ENCODE measurements at regions not wholly inside any gene's neighbourhood (a gene's known extent, or its start where the extent isn't known, plus 50 kb on each side); places are given as distances from the start of the nearest gene placed in this dataset.

DNA sequence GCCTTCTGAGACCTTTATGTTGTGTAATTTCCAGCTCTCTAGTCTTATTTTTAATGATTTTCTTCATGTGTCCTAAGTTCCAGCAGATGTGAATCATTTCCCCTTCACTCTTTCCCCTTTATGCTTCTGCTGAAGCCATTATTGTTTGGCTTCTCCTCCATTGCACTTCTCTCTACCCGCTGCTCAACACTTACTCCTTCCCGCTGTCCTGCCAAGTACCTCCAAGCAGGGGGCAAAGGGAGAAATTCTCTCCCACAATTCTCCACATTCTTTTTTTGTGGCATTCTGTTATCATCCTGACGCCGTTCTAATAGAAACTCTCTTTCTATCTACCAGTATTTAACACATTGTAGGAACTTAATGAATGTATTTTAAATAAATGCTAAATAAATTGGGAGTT lies 388.9 kb upstream of the TPK1 start:
- Mint-ChIP-seq H3K36me3 (no peaks in the 10 kb centered on the region), H3K4me1 (no peaks in the 10 kb centered on the region), H3K27me3 (no peaks in the 10 kb centered on the region), H3K4me3 (no peak overlapping the region), H3K9me3 (peaks cover 0 to 6% of the 10 kb centered on the region in 2 donors), H3K27ac (no peak overlapping the region)
- DNase-seq (no peak), ATAC-seq (replicated peaks) (no peak)

DNA sequence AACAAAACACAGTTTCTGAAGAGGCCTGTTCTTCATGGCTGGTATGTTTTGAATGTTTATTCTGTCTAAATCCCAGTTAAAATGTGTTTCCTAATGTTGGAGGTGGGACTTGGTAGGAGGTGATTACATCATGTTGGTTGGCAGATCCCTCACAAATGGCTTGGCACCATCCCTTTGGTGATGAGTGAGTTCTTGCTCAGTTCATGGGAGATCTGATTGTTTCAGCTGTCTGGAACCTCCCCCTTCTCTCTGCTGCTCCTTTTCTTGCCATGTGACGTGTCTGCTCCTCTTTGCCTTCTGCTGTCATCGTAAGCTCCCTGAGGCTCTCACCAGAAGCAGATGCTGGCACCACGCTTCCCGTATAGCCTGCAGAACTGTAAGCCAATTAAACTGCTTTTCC lies 383.6 kb upstream of the TPK1 start:
- H3K4me1 Mint-ChIP-seq, result no peaks in the 10 kb centered on the region
- H3K4me3 Mint-ChIP-seq, result no peak overlapping the region
- H3K27ac Mint-ChIP-seq, result no peak overlapping the region
- DNase-seq, result no peak
- H3K9me3 Mint-ChIP-seq, result peaks cover 0 to 6% of the 10 kb centered on the region in 2 donors
- H3K36me3 Mint-ChIP-seq, result no peaks in the 10 kb centered on the region
- H3K27me3 Mint-ChIP-seq, result no peaks in the 10 kb centered on the region
- ATAC-seq (replicated peaks), result no peak

DNA sequence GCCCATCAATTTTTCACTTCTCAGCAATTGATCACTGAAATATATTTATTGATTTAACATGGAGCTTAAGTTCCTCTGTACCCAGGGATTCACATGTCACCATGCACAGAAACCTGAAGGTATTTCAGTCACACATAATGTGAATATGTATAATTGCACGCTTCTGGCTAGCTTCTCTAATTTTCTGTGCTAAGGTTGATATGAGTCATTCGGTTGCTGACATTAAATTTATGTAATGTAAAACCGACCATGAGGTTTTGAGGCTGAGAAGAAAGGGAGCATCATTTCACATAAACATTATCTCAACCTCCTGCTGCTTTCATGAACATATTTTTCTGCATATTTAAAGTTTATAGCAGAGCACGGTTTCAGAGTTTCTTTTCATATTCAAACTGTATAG lies 381.0 kb upstream of the TPK1 start:
- ATAC-seq (replicated peaks) (no peak), DNase-seq (no peak)
- H3K4me1 Mint-ChIP-seq, result no peaks in the 10 kb centered on the region
- H3K9me3 Mint-ChIP-seq, result peaks cover 3 to 6% of the 10 kb centered on the region in 2 donors
- no peak overlapping the region for H3K27ac Mint-ChIP-seq
- no peaks in the 10 kb centered on the region for H3K36me3 Mint-ChIP-seq
- H3K27me3 Mint-ChIP-seq, result no peaks in the 10 kb centered on the region
- no peak overlapping the region for H3K4me3 Mint-ChIP-seq

DNA sequence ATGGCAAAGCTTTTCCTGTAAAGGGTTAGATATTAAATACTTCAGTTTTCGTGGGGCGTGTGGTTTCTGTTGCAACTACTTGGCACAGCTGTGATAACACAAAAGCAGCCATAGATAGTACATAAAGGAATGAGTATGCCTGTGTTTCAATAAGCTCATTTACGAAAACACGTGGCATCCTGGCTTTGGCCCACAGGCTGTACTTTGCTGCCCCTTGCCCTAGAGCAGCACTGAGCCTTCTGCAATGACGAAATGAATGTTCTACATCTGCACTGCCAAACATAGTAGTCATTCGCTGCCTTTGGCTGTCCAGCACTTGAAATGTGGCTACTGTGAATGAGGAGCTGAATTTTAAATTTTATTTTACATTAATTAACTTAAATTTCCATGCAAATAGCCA lies 376.2 kb upstream of the TPK1 start:
- no peaks in the 10 kb centered on the region for H3K36me3 Mint-ChIP-seq

DNA sequence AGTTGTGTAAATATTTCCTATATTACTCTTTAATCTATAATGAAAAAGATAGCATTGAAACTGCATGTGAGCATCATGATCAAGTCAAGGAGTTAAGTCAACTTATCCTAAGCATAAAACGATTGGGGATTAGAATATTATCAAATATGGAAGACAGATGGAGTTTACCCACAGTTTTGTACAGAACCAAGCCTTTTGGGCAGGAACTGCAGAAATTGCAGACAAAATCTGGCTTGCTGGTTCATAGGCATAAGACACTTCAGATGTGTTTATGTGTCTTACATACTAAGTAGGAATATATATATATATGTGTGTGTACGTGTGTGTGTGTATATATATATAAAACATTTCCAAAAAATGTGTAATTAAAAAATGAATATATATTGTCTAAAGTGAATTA lies 375.4 kb upstream of the TPK1 start:
- DNase-seq, result no peak
- Mint-ChIP-seq H3K4me1 (no peaks in the 10 kb centered on the region), H3K36me3 (no peaks in the 10 kb centered on the region), H3K4me3 (no peak overlapping the region), H3K27me3 (no peaks in the 10 kb centered on the region), H3K9me3 (peaks cover 3% of the 10 kb centered on the region in 2 donors), H3K27ac (no peak overlapping the region)
- ATAC-seq (replicated peaks), result no peak

More for the DNA sequence above, 376.2 kb upstream of the TPK1 start:
- no peaks in the 10 kb centered on the region for H3K27me3 Mint-ChIP-seq
- H3K4me3 Mint-ChIP-seq, result no peak overlapping the region
- no peak overlapping the region for H3K27ac Mint-ChIP-seq
- ATAC-seq (replicated peaks), result no peak
- H3K9me3 Mint-ChIP-seq, result peaks cover 3% of the 10 kb centered on the region in 2 donors
- no peak for DNase-seq
- H3K4me1 Mint-ChIP-seq, result no peaks in the 10 kb centered on the region

DNA sequence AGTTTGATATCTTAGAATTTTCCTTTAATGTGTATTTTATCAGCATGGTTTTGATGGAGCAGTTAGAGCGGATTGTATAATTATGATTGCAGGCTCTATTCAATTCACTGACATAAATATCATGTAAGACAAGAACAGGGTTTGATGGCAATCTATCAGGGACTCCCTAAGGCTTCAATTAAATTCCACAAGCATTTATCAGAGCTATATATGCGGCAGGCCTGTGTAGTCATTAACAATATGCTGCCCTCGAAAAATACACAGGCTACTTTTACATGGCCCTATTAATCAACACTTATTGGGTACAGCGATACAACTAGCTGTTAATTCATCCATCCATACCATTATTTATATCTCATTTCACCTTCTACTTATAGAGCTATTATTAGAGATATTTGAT lies 358.1 kb upstream of the TPK1 start:
- ATAC-seq (replicated peaks), result no peak
- H3K4me1 Mint-ChIP-seq, result no peaks in the 10 kb centered on the region
- no peak overlapping the region for H3K27ac Mint-ChIP-seq
- H3K27me3 Mint-ChIP-seq, result no peaks in the 10 kb centered on the region
- H3K4me3 Mint-ChIP-seq, result no peak overlapping the region
- no peak for DNase-seq
- no peaks in the 10 kb centered on the region for H3K9me3 Mint-ChIP-seq
- H3K36me3 Mint-ChIP-seq, result no peaks in the 10 kb centered on the region

DNA sequence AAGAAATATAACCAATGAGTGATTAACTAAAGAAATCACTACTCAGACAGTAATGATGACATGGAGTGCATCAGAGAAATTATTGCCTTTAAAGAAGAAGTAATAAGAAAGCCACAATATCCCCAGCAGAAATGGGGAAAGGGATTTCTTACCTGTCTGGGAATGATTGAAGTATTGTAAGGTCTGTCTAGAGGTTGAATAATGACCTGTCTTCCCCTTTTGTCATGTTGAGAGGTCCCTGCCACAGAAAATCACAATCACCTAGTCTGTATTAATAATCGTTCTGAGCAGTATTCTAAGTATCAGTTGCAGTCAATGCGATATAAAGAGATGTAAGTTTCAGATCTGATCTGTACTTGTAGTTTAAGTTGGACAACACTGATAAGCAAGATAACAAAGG lies 349.1 kb upstream of the TPK1 start:
- H3K27ac Mint-ChIP-seq, result no peak overlapping the region
- ATAC-seq (replicated peaks) (no peak), DNase-seq (no peak)
- H3K36me3 Mint-ChIP-seq, result no peaks in the 10 kb centered on the region
- no peaks in the 10 kb centered on the region for H3K27me3 Mint-ChIP-seq
- H3K4me3 Mint-ChIP-seq, result no peak overlapping the region
- H3K4me1 Mint-ChIP-seq, result no peaks in the 10 kb centered on the region
- peaks cover 0 to 2% of the 10 kb centered on the region in 2 donors for H3K9me3 Mint-ChIP-seq

DNA sequence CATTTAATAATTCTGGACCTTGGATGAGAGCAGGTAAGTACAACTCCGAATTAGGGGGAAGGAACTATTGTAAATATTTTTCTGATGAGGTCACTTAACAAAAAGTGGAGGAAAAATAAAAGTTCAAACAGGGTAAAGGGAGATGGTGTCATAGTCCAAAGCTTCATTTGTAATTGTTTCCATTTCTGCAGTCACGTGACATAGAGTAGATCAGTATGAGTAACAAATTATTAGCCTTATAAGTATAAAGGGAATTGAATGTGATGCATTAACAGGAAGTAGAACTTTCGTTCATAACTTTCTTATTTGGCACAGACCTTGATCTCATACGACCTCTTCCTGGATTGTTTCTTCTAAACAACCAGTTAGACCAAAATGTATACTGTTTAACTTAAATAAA lies 347.2 kb upstream of the TPK1 start:
- H3K4me3 Mint-ChIP-seq, result no peak overlapping the region
- no peaks in the 10 kb centered on the region for H3K4me1 Mint-ChIP-seq
- no peak for DNase-seq
- ATAC-seq (replicated peaks), result no peak
- H3K27me3 Mint-ChIP-seq, result no peaks in the 10 kb centered on the region
- H3K36me3 Mint-ChIP-seq, result no peaks in the 10 kb centered on the region
- H3K9me3 Mint-ChIP-seq, result peaks cover 0 to 2% of the 10 kb centered on the region in 2 donors
- H3K27ac Mint-ChIP-seq, result no peak overlapping the region

DNA sequence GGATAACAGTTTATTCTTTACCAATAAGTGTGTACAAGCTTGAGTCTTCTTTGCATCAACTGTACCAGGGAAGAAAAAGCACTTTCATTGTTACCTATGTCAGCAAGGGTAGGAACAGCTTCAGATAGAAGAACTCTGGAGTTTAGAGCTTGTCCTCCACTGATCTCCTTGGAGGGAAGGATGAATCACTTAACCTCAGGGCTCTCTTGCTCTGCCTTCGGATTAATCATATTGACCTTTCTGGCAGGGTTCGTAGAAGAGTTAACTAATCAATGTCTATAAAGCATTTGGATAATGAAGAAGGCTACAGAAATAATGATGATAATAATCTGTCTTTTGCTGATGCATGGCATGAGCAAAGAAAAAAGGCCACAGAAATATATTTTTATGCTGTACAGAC lies 339.5 kb upstream of the TPK1 start:
- no peaks in the 10 kb centered on the region for H3K36me3 Mint-ChIP-seq
- no peaks in the 10 kb centered on the region for H3K4me1 Mint-ChIP-seq
- H3K4me3 Mint-ChIP-seq, result no peak overlapping the region
- ATAC-seq (replicated peaks), result no peak
- no peak for DNase-seq
- no peaks in the 10 kb centered on the region for H3K9me3 Mint-ChIP-seq
- no peaks in the 10 kb centered on the region for H3K27me3 Mint-ChIP-seq
- H3K27ac Mint-ChIP-seq, result no peak overlapping the region

DNA sequence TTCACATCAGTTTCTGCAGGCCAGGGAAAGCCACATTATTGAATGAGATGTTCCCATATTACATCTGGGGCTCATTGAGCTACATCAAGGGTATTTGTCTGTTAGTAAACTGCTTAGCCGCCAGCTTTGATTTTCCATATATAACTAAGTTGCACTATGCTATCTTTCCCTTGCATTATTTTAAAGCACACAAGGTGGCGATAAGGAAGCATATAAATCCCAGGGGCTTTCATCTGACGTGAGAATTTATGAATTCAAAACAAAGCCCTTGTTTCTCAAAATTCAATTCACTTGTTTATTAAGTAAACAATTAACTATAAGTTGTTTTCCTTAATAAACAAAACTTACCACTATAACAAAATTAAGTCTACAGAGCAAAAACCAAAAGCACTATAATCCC lies 334.1 kb upstream of the TPK1 start:
- no peak for DNase-seq
- Mint-ChIP-seq H3K36me3 (no peaks in the 10 kb centered on the region), H3K9me3 (no peaks in the 10 kb centered on the region), H3K27ac (no peak overlapping the region), H3K4me1 (no peaks in the 10 kb centered on the region), H3K27me3 (peaks cover 0 to 5% of the 10 kb centered on the region in 2 donors), H3K4me3 (no peak overlapping the region)
- ATAC-seq (replicated peaks), result no peak

DNA sequence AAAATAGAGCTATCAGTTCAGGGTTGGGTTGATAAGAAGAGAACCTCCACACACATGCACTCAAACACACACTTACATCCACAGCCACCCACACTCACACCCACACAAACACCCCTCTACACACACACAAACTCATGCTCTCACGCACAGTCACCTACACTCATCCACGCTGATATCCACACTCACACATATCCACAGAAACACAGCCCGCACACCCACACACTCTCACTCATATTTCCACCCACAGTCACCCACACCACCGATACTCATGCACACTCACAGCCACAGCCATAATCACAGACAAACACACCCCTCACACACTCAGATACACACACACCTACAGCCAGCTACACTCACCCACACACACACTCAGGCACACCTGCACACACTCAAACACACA lies 333.0 kb upstream of the TPK1 start:
- Mint-ChIP-seq H3K36me3 (no peaks in the 10 kb centered on the region), H3K4me1 (no peaks in the 10 kb centered on the region), H3K27ac (no peak overlapping the region), H3K9me3 (no peaks in the 10 kb centered on the region), H3K27me3 (peaks cover 0 to 5% of the 10 kb centered on the region in 2 donors), H3K4me3 (no peak overlapping the region)
- ATAC-seq (replicated peaks) (no peak), DNase-seq (no peak)

DNA sequence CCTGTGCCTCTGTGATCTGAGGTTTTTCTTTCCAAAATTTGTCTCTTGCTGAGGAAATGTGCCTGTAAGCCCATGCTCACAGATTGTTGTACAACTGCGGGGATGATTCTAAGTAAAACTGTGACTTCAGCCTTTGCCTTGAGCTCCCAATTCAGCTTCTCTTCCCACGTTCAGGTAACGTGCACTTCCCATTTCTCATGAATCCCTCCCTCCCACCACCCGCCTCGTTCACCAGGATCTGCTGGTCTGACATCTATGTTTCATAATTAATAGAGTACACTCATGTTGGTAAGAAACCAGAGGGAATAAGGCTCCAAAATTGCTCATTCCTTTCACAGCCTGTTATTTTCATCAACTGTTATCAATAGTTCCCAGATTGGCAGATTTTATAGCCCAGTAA lies 332.6 kb upstream of the TPK1 start:
- no peak for DNase-seq
- no peaks in the 10 kb centered on the region for H3K4me1 Mint-ChIP-seq
- peaks cover 0 to 5% of the 10 kb centered on the region in 2 donors for H3K27me3 Mint-ChIP-seq
- H3K4me3 Mint-ChIP-seq, result no peak overlapping the region
- ATAC-seq (replicated peaks), result no peak
- H3K36me3 Mint-ChIP-seq, result no peaks in the 10 kb centered on the region
- H3K9me3 Mint-ChIP-seq, result no peaks in the 10 kb centered on the region
- H3K27ac Mint-ChIP-seq, result no peak overlapping the region

DNA sequence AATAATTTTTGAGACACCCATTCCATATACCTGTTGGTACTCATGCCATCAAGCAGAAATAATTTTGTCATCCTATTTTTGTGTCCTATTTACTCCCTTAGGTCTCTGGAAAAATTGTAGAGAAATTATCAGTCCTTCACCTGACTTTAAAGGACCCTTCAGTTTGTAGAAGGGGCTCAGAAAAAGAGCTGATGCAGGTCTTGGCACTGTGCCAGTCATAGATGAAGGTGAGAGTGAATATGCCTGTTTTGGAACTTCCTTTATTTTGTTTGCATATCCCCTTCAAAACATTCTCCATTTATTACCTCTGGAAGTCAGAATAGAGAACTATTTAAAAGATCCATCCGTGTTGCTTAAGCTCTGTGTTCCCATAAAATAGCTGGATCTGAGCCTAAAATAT lies 321.0 kb upstream of the TPK1 start:
- Mint-ChIP-seq H3K36me3 (no peaks in the 10 kb centered on the region), H3K27ac (no peak overlapping the region), H3K27me3 (no peaks in the 10 kb centered on the region), H3K9me3 (no peaks in the 10 kb centered on the region), H3K4me3 (no peak overlapping the region), H3K4me1 (no peaks in the 10 kb centered on the region)
- DNase-seq, result no peak
- ATAC-seq (replicated peaks), result no peak

DNA sequence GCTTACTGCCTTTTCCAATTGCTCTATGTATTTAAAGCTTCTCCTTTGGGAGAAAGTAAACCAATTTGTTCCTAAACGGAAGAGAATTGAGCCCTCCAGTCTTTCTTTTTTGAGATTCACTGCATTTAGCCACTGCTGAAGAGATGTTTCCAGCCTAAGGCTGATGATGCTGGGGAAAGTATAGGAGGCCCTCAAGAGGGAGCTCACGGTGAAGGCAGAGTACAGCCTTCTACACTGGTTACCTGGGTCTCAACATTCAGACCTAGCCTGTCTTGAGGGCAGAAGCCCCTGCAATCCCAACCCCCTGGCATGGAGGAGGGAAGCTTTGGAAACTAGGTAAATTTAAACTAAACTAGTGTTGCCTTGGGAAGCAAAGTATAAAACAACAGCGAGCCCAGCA lies 316.7 kb upstream of the TPK1 start:
- no peaks in the 10 kb centered on the region for H3K9me3 Mint-ChIP-seq
- no peak for ATAC-seq (replicated peaks)
- no peaks in the 10 kb centered on the region for H3K27me3 Mint-ChIP-seq
- no peak overlapping the region for H3K27ac Mint-ChIP-seq
- no peak overlapping the region for H3K4me3 Mint-ChIP-seq
- DNase-seq, result no peak
- H3K36me3 Mint-ChIP-seq, result no peaks in the 10 kb centered on the region
- H3K4me1 Mint-ChIP-seq, result no peaks in the 10 kb centered on the region

DNA sequence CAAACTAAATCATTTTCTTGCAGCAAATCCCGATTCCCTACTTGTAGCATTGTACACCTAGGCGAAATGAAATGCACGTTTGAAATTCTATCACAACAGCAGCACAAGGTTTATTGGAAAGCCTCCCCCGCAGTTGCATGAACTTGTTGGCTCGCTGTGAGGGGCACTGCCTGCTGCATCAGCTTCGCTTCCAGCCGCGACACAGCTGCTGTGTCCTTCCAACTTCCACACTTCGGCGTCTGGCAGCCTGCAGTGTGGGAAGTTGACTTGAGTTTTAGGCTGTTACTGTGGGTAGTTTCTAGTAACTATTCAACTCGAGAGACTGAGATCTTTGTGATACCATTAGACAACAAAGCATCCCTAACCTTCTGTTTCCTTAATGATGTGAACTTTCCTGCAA lies 315.8 kb upstream of the TPK1 start:
- no peaks in the 10 kb centered on the region for H3K27me3 Mint-ChIP-seq
- H3K4me3 Mint-ChIP-seq, result no peak overlapping the region
- no peaks in the 10 kb centered on the region for H3K4me1 Mint-ChIP-seq
- H3K36me3 Mint-ChIP-seq, result no peaks in the 10 kb centered on the region
- DNase-seq, result no peak
- no peaks in the 10 kb centered on the region for H3K9me3 Mint-ChIP-seq
- no peak for ATAC-seq (replicated peaks)
- H3K27ac Mint-ChIP-seq, result no peak overlapping the region

DNA sequence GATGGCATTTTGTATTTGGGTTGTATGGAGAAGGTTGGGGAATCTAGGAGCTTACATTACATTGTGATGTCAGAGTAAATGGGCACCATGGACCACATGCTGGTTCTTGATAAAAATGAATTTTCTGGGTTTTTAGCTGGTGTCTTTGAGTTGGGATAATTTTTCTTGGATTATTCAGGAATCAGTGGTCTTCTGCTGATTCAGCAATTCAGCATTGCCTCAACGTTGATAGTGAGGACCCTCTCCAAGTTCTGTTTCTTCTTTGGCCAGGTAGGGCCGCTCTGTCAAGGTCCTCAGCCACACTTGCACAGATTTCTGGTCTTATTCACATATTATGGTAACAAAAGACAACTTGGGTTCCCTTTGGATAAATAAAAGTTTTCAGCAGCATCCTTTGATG lies 312.0 kb upstream of the TPK1 start:
- H3K4me1 Mint-ChIP-seq, result no peaks in the 10 kb centered on the region
- no peak for ATAC-seq (replicated peaks)

More for the DNA sequence above, 312.0 kb upstream of the TPK1 start:
- Mint-ChIP-seq H3K36me3 (no peaks in the 10 kb centered on the region), H3K9me3 (no peaks in the 10 kb centered on the region), H3K27ac (no peak overlapping the region), H3K4me3 (no peak overlapping the region), H3K27me3 (no peaks in the 10 kb centered on the region)
- no peak for DNase-seq
